MV-4-11 (cell line): ENCODE measurements at regions not wholly inside any gene's neighbourhood (a gene's known extent, or its start where the extent isn't known, plus 50 kb on each side); places are given as distances from the start of the nearest gene placed in this dataset.
"Not testable (repeated sequence)": the region's sequence is repeated elsewhere in the genome, so short reads cannot be mapped to it uniquely, and the experiment has no call there.

ENCODE experiments used
- DNase-seq: peaks from one replicate; lab custom pipeline; 2025; lab: John Stamatoyannopoulos, UW

GRCh38 chr7:82701949-82702348 is 258.4 kb upstream of the CACNA2D1 start:
- DNase-seq: no peak

GRCh38 chr7:82700741-82701140 is 257.2 kb upstream of the CACNA2D1 start:
- no peak for DNase-seq

GRCh38 chr7:82699773-82700186 is 256.2 kb upstream of the CACNA2D1 start:
- DNase-seq: no peak

- no peak for DNase-seq
Measured at GRCh38 chr7:82697897-82698296, 254.3 kb upstream of the CACNA2D1 start.

DNA sequence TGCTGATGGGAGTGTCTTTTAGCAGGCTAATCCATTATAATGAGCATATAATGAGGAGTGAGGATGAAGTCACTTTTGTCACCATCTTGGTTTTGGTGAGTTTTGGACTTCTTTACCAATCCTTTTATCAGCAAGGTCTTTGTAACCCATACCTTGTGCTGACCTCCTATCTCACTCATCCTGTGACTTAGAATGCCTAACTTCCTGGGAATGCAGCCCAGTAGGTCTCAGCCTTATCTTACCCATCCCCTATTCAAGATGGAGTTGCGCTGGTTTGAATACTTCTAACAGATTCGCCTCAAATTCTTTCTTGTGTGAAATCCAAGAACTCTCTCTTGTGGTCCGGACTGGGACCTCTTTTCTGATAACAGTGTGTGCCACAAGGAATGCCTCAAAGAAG is 253.1 kb upstream of the CACNA2D1 start:
- DNase-seq: no peak

DNA sequence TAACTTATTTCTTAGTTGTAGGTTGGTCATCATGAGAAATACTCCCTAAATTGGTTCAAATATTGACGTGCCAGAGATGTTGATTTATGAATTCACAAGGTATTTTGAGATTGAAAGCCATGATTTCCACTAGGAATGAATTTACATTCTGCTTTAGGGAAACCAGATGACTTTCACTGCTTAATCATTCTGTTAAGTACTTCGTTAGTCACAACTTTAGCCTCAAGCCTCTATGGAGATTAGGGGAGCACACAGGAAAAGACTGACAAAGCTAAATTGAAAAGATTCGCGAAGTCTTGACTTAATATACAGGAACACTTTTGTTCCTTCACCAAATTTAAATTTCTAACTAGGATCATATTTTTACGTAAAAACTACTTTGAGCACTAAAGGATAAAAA is 250.4 kb upstream of the CACNA2D1 start:
- DNase-seq: no peak

DNA sequence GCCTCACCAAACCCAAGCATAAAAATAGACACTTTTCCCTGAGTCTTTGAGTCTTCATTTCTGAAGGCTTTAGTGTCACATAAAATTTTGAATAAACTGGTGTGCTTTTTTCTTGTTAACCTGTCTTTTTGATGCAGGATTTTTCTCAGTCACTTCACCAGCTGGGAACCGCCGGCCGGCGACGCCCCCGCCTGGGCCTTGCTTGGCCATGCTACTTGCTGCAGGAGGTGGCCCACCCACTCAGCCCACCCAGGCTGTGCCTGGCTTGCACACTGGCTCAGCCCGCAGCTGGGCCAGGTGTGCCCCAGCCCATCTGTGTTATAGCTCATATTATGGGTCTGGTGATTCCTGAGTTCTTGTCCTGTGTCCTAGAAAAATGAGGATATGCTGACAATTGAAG is 247.4 kb upstream of the CACNA2D1 start:
- DNase-seq: no peak

DNA sequence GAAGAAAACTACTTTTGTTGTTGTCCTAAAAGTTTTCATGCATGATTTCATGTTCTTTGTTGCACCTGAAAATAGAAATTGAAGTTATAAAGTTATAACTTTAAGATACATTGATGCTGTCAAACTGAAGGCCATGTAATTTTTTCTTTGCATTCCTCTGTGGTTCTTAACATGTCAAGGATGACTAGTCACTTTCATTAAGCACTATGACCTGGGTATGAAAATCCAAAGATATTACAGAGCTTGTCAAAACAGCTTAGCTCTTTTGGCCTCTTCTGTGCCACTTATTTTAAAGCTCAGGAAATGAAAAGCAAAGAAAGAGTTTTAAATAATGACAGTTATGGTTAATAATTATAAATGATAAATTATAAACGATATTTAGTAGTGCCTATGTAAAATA is 241.6 kb upstream of the CACNA2D1 start:
- no peak for DNase-seq

- no peak for DNase-seq
Measured at GRCh38 chr7:82678716-82679115, 235.1 kb upstream of the CACNA2D1 start.

GRCh38 chr7:82678259-82678658 is 234.7 kb upstream of the CACNA2D1 start:
- no peak for DNase-seq

DNA sequence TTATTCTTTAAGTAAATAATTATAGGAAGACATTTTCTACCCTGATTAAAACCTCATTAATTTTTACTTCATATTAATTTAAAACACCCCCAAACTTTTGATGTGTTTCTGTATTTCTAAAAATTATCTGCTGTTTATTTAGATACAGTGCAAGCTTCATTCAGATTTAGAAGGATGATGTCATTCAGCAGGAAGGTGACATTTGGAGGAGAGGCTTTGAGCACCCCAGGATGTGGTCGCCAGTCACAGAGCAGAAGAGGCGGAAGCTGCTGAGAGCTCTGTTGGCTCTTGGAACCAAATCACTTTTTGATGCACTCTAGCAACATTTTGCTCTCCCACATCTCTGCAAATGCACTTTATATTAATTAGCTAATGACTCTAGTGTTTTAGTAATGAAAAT is 233.9 kb upstream of the CACNA2D1 start:
- DNase-seq: no peak

DNA sequence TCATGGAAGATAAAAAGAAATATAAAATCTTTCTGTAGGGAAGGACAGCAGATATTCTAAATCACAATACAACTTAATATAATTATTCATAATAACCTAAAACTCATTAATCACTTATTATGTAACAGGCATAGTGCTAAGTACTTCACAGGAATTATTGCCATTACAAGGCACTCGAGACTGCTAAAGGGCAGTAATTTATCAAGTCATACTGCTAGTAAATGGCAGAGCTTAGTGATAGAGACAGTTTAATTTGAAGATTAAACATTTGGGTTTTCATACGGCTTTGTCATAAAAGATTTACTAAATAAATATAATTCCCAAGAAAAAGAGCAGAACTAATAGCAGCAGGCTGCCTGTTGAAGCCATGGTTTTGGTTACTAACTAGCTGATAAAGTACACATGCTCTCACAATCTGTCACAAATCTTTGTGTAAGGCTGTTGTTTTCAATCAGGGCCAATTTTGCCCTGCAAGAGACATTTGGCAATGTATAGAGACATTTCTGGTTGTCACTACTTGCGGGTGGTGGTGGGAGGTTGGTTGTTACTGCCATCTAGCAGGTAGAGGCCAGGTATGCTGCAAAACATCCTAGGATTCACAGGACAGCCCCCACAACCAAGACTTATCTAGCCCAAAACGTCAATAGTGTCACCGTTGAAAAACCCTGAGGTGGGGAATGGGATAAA is 233.3 kb upstream of the CACNA2D1 start:
- DNase-seq: no peak

- no peak for DNase-seq
Measured at GRCh38 chr7:82675396-82675795, 231.8 kb upstream of the CACNA2D1 start.

DNA sequence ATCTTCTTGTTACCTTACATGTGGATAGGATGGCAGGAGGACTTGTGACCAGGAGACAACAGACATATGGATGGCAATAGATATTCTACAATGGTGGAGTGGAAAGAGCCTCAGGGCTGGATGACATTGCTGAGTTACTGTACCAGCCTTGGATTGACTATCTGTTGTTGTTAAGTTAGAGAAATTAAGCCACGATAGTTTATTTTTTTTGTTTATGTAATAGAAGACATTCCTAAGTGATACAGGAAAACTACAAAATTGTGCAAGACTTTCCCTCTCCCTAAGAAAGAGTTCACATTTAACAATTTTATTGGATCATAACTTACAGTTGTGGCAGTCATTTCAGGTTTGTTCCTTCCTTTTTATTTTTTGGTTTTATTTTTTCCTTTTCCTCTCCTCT is 230.7 kb upstream of the CACNA2D1 start:
- no peak for DNase-seq

DNA sequence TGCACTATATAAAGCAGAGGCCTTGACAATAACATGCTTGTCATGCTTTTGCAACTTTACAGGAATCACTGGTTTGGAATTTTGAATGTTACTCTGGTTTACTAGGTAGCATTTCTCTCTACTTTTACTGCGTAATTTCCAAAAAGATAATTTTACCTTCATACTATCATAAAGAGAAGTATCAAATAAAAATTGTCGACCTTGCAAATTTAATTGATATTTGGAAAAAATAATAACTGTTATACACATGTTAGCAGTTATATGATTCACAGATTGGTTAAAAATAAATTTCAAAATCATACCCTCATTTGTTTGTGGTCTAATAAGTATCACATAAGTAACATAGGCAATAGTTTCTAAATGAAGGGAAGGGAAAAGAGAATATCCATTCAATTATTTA is 228.5 kb upstream of the CACNA2D1 start:
- DNase-seq: no peak

GRCh38 chr7:82669141-82669540 is 225.6 kb upstream of the CACNA2D1 start:
- DNase-seq: no peak

GRCh38 chr7:82668676-82669075 is 225.1 kb upstream of the CACNA2D1 start:
- no peak for DNase-seq

DNA sequence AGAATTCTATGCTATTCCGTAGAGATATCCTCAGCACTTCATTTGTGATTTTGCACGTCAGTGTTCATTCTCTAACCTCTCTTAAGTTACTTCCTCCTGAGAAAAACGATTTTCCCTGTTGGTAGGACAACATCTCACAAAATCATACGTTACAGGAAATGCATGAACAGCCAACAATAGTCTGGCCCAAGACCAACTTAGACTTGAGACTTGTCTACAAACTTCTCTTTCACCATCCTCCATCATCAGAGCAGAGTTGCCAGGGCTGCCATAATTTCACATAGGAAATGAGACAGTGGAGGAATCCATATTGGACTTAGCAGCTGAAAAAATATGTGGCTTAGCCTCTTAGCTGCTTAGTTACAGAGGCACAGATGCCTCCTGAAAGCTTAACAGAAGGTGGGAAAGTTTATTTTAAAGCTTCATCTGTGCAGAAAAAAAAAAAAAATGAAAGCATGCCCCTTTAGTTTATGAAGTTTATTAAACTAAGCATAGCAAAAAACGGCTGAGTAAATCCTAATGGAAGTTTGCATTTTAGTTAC is 222.5 kb upstream of the CACNA2D1 start:
- no peak for DNase-seq

GRCh38 chr7:82655965-82656364 is 212.4 kb upstream of the CACNA2D1 start:
- DNase-seq: no peak

DNA sequence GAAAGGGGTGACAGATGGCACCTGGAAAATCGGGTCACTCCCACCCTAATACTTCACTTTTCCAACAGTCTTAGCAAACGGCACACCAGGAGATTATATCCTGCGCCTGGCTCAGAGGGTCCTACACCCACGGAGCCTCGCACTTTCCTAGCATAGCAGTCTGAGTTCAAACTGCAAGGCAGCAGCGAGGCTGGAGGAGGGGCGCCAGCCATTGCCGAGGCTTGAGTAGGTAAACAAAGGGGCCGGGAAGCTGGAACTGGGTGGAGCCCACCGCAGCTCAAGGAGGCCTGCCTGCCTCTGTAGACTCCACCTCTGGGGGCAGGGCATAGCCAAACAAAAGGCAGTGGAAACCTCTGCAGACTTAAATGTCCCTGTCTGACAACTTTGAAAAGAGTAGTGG is 206.5 kb upstream of the CACNA2D1 start:
- not testable (repeated sequence) for DNase-seq

DNA sequence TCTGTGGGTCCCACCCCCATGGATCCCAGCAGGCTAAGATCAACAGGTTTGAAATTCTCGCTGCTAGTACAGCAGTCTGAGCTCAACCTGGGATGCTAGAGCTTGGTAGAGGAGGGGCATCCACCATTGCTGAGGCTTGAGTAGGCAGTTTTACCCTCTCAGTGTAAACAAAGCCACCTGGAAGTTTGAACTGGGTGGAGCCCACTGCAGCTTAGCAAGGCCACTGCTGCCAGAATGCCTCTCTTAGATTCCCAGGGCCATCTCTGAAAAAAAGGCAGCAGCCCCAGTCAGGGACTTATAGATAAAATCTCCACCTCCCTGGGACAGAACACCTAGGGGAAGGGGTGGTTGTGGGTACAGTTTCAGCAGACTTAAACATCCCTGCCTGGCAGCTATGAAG is 190.0 kb upstream of the CACNA2D1 start:
- no peak for DNase-seq

DNA sequence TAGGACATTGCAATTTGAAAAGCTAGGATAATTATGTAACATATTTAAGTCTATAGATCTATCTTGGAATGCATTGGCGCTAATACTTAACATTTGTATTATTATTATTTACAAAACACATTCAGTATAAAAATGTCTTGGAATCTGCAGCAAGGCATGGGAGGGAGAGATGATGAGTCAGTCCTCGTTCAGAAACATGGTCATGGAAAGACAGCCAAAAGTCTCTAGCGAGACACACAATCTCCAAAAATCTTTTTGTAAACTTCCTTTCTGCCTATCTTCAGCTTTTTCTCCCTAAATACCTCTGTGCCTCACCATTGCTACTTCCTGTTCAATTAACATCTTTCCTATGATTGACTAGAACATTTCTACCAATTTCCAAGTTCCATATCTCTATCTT is 188.4 kb upstream of the CACNA2D1 start:
- DNase-seq: no peak

DNA sequence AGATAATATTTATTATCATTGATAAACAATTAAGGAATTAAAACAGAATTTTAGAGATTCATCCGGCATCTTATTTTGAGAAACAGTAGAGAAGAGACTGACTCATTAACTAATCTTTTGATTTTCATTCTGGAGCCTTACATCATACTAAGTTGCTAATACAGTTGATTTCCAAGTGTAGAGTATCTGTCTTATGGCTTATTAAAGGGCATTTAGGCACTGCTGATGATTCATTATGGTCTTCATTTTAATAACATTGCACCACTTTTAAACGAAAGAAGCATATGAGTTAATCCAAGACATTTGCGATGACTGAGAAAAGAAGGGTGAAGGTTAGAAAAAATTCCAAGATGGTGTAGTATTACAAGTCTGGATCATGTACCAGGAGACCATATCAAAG is 186.0 kb upstream of the CACNA2D1 start:
- DNase-seq: no peak

DNA sequence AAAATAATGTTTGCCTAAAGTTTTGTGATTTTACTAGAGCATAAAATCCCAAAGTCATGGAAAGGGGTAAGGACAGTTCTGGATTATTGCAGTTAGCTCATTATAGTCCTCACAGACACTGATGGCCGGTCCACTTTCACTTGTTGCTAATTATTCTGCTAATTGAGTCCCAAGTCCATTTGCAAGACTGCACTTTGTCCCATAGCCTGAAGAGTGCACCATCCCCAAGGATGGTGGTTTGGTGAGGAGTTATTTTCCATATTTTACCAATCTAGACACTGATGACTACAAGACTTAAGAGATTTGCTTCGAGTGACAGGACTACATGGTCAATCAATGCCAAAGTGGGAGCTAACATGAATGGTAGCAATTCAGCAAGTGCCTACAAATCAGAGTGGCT is 181.8 kb upstream of the CACNA2D1 start:
- no peak for DNase-seq
